ENCODE measurements at regions not wholly inside any gene's neighbourhood (a gene's known extent, or its start where the extent isn't known, plus 50 kb on each side); places are given as distances from the start of the nearest gene placed in this dataset.
"Not testable (repeated sequence)": the region's sequence is repeated elsewhere in the genome, so short reads cannot be mapped to it uniquely, and the experiment has no call there.

DNA sequence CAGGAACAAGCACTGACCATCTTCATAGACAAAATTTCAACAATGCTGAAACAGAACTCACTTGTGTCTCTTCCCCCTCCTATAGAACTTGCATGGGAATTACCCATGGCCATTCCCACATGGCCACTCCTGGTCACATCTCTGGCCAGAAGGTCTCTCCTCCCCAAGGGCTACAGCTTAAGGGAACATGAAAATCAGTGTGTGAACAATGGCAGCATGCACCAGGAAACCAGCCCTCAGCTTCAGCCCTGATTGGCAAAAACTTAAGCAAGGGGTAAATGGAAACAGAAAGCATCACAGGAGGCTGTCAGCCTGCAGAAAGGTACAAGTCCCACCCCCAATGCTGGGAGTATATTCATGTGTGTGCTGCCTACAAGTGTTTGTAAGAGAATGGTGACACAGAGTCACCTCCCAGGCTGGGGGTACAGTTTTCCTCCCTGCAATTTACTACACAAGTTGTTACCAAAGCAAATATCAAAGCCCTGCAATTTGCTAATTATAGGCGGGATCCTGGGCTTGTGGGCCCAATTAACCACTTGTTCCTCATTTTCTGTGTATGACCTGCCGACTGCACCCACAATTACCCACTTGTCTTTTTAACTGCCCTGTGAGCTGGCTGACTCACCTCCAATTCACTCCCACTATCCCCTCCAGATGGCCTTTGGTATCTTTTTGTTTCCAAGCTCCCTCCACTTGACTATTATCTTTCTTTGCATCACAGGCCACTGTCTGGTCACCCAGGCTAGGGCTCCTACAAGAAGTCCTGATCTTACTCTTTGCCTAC, 84.4 kb upstream of the HES1 start:
- no peak for DNase-seq

- DNase-seq: no peak
Observed at GRCh38 chr3:194053136-194053535, 82.8 kb upstream of the HES1 start.

GRCh38 chr3:194054016-194054415, 81.9 kb upstream of the HES1 start:
- no peak for DNase-seq

DNA sequence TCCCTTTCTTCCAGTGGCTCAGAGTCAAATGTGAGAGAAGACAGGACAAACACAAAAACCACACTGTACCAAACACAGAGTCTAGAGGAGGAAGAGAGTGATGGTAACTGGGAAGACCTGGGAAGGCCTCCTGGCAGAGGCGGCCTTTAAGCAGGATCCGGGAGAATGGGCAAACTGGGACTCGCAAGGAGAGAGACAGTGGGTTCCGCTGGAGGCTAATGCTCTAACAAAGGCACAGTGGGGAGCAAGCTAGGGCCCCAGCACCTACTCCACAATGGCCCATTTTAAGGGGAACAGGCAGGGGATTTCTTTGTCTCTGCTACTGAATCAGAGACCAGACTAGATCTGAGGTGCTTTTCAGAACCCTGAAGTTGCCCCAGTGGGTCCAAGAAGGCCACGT, 81.4 kb upstream of the HES1 start:
- DNase-seq: no peak

- no peak for DNase-seq
Observed at GRCh38 chr3:194054961-194055360, 81.0 kb upstream of the HES1 start.

GRCh38 chr3:194056323-194056722, 79.6 kb upstream of the HES1 start:
- not testable (repeated sequence) for DNase-seq

DNA sequence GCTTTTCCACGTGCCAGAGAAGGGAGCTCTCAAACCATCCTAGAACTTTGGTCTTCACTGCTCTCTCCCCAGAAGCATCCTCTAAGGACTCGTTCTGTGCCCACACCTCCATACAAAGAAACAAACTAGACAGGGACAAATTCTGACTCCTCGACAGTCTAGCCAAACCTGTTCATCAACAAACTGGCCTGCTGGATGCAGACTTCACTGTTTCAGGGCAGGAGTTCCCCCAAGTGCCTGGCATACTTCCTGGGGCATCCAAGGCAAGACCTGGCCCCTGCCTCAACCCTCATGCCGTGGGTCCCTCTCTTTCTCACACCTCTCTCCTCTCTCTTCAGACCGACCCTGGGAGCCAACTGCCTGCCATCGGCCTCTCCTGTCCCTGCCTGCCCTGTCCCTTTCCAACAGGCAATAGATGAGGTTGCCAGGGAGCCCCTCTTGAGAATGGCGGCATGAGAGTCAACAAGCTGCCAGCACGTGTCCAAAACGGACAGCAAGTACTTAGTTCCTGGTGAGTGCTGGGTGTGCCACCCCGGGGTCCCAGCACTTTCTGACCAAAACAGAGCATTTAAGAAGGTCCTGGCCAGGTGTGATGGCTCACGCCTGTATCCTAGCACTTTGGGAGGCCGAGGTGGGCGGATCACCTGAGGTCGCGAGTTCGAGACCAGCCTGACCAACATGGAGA, 79.1 kb upstream of the HES1 start:
- no peak for DNase-seq

- DNase-seq: no peak
Observed at GRCh38 chr3:194057570-194058188, 78.3 kb upstream of the HES1 start.

DNA sequence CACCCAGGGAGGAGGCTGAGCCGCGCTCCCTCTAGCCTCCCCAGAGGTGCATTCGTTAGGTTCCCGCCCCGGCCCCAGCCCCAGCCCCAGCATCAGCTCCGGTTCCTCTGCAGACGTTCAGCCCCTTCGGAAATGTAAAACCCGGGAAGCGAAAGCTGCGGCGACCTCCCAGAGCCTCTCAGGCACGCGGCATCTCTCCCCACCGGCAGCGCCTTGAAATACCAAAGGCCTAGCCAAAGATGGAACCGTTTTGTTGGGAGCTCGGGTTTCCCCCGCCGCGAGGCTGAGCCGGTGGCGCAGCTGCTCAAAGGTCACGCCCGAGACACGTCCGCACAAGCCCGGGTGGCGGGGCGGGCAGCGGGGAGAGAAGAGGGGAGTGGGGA, 77.8 kb upstream of the HES1 start:
- no peak for DNase-seq

GRCh38 chr3:194058753-194059152, 77.2 kb upstream of the HES1 start:
- DNase-seq: no peak

- DNase-seq: no peak
Observed at GRCh38 chr3:194061421-194062030, 74.4 kb upstream of the HES1 start.

GRCh38 chr3:194062830-194063229, 73.1 kb upstream of the HES1 start:
- DNase-seq: no peak

GRCh38 chr3:194064380-194065332, 71.3 kb upstream of the HES1 start:
- DNase-seq: no peak

DNA sequence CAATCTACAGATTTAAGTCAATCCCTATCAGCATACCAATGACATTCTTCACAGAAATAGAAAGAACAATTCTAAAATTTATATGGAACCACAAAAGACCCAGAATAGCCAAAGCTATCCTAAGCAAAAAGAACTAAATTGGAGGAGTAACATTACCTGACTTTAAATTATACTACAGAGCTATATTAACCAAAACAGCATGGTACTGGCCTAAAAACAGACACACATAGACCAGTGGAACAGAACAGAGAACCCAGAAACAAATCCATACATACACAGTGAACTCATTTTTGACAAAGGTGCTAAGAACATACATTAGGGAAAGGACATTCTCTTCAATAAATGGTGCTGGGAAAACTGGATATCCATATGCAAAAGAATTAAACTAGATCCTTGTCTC, 68.6 kb upstream of the HES1 start:
- not testable (repeated sequence) for DNase-seq

GRCh38 chr3:194067949-194068362, 68.0 kb upstream of the HES1 start:
- DNase-seq: no peak

GRCh38 chr3:194069421-194070219, 66.3 kb upstream of the HES1 start:
- no peak for DNase-seq

DNA sequence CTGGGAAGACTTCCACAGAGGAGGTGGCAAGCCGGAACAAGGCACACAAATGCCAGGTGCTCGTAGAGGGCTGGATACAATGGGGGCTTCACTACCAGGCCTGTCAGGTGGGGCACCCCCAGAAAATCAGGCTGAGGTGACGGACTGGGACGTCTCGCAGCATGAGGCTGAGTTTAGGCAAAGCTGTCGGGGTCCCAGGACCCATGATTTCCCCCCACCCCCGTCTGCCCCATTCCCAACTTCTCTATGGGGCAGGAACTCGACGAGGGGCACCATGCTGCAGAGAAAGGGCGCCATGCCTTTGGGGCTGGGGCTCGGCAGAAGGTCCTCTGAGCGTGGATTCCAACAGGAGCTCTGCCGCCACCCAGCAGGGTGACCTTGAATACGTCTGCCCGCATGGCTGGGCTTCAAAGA, 65.7 kb upstream of the HES1 start:
- DNase-seq: no peak

DNA sequence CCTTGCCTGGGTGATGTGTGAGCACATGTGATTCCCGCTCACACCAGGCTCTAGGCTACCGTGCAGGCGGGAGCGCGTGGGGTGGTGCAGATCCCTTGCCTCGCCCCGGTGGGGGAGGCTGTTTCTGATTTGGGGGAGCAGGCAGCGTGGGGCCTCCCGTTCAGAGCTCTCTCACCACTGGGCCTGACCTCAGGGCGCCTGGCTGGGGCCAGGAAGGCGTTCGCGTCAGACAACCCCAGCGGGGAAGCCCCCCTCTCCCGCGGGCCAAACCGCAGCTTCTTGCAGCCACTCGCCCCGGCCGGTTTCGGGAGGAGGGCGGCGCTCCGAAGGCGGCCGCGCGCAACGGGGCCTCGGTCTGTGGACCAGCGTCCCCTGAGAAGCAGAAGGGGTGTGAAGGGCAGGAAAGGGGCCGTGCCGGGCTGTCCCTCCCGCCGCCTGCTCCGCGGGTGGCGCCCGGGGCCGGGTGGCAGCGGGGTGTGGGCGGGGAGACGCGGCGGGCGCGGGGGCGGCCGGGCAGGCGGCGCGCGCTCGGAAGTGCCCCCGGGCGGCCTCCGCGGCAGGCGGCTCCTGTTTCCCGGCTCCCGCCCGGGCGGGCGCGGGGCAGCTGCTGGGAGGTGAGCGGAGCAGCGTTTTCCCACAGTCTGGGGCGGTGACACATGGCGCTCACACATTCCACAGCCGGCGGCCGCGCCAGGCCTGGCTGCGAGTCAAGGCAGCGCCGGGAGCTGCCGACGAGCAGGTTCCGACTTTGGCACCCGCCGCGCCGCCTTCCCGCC, 65.1 kb upstream of the HES1 start:
- DNase-seq: peak; percentile 24 to 47 (median 42)

GRCh38 chr3:194072097-194072428, 63.9 kb upstream of the HES1 start:
- no peak for DNase-seq

DNA sequence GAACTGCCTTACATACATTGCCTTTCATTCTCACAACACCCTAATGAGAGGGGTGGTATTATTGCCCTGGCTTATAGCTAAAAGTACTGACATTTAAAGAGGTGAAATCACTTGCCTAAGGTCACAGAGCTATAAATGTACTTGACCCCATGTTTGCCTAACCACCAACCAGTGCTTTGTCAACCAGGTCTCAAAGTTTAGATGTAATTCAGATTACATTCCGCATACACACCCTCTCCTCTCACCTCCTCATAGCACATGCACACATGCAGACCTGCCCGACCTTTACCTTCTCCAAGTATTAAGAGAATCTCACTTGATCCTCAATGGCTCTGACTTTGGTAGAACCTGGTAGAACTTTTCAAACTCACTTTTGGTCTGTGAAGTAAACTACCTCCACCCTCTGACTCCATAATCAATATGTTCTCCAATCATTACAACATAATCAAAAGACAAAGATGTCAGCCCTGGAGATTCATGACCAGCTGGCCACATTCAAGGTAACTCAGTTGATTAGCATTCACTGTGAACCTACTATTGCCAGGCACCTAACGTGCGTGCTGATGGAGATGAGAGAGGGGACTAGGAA, 63.2 kb upstream of the HES1 start:
- no peak for DNase-seq

DNA sequence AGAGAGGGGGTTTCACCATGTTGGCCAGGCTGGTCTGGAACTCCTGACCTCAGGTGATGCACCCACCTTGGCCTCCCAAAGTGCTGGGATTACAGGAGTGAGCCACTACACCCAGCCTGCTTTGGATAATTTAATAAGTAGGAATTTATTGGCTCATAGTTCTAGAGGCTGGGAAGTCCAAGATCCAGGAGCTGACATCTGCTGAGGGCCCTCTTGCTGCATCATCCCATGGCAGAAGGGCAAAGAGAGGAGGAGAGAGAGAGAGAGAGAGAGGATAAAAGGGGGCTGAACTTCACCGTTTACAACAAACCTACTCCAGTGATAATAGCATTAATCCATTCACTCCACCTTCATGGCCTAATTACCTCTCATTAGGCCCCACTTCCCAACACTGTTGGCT, 62.0 kb upstream of the HES1 start:
- no peak for DNase-seq

Measured in activated CD4-positive, CD25-positive, alpha-beta regulatory T cell (primary cell).